NCI-H2029 (cell line): ENCODE measurements at regions not wholly inside any gene's neighbourhood (a gene's known extent, or its start where the extent isn't known, plus 50 kb on each side); places are given as distances from the start of the nearest gene placed in this dataset.

Experiments used
- DNase-seq: peaks from one replicate; lab custom pipeline; 2025; lab: John Stamatoyannopoulos, UW

DNA sequence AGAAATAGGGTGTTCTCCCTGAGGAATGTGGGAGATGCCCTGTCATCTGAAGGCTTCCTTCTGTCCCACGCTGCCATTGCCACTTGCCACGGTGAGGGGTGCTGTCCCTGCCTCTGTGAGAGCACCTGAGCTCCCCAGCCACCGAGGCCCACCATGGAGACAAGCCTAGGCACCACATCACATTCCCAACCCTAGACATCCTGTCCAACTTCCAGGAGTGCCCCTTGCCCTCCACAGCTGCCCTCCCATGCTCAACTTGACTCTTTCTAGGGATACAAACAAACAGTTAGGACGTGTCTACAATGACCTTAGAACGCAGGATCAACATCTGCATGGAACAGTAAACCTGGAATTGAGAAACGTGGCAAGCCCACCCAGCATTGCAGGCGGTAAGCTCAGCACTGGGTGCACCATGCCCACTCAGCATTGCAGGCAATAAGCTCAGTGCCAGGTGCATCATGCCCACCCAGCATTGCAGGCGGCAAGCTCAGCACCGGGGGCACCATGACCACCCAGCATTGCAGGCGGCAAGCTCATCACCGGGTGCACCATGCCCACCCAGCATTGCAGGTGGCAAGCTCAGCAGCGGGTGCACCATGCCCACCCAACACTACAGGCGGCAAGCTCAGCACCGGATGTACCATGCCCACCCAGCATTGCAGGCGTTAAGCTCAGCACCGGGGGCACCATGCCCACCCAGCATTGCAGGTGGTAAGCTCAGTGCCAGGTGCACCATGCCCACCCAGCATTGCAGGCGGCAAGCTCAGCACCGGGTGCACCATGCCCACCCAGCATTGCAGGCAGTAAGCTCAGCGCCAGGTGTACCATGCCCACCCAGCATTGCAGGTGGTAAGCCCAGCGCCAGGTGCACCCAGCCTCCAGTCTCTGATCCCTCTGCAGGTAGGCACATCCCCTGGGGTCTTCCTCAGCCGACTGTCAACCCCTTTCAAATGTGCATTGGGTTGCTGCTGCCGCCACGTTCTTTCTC lies 1463.9 kb downstream of the TBC1D22A start:
- no peak for DNase-seq

- DNase-seq: no peak
Observed at GRCh38 chr22:48224332-48224731, 1461.9 kb downstream of the TBC1D22A start.

DNA sequence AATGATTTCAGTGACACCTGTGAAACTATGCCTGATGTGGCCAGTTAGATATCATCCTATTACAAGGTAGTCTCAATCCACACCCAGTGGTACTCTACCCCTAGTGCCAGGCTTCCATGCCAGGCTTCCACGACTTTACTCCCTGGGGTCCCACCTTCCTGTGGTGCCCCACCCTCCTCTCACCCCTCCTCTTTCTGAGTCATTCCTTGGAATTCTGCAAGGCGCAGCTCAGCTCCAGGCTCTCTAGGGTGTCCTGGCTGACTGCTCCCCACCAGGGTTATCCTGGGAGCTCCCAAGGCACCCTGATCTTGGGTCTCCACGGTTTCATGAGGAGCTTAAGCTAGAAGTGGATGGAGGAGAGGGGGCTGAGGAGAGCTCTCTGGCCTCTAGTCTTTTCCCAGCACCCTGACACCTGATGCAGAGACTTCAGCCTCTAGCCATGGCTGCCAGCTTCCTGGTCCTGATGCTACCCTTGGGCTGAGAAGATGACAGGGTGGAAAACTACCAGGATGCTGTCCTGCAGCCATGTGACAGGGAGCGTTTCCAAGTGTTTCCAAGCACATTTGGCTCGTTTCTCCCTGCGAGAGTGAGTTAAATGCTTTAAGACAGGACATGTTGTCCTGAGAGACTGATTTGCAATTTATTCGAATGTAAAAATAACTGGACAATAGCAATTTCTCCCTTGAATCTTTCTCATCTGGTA lies 1461.2 kb downstream of the TBC1D22A start:
- no peak for DNase-seq

DNA sequence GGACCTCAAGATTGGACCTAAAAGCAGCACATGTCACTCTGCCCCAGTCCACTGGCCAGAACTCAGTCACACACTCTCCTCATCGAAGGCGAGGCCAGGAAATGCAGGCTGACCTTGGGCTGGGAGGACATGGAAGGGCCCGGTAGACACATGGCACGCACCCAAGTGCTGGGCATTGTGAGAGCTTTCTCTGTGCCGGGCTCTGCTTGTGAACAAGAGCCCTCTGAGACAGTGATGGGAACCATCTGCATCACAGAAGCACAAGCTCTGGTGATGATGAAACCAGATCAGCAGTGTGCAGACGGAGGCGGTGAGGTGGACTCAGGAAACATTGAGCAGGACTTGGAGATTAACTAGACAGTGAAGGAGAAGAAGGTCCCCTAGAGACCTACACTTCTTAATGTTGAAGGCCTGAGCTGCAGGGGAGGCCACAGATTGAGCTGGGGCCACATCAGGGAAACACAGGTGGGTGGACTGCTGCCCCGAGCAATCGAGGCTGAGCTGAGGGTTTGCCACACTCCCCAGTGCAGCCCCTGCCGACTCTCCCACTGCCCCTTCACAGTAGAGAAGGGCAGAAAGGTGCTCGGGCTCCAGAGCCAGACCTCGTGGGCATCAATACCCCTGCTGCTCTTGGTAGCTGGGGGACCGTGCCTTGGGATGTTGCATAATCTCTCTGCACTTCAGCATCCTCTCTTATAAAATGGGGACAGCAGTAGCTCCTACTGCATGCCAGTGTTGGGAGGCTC lies 1460.5 kb downstream of the TBC1D22A start:
- DNase-seq: no peak

- DNase-seq: no peak
Observed at GRCh38 chr22:48218889-48219420, 1456.5 kb downstream of the TBC1D22A start.

GRCh38 chr22:48217596-48217995 lies 1455.1 kb downstream of the TBC1D22A start:
- DNase-seq: no peak

DNA sequence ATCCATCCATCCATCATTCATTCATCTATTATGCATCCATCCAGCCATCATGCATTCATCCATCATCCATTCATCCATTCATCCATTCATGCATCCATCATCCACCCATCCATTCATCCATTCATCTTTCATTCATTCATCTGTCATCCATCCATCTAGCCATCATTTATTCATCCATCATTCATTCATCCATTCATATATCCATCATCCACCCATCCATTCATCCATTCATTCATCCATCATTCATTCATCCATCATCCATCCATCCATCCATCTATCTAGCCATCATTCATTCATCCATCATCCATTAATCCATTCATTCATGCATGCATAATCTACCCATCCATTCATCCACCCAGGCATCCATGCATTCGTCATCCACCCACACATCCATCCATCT lies 1450.3 kb downstream of the TBC1D22A start:
- DNase-seq: no peak

DNA sequence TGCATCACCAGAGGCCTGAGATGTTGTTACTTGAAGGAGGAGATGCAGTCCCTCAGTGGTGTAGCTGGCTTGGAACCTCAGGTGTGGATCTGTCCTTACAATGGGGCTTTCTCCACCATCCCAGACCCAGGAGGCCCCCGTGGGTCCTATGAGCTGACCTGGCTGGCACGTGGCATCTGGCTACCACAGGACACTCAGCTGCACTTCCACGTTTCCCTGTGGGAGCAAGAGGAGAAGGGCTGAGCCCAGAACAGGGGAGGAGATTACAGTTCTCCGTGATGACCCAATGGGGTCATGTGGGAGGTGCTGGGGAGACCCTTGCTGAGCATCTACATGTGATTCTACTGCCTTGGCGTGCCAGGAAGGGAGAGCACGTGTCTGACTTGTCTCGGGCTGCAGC lies 1448.4 kb downstream of the TBC1D22A start:
- DNase-seq: no peak

DNA sequence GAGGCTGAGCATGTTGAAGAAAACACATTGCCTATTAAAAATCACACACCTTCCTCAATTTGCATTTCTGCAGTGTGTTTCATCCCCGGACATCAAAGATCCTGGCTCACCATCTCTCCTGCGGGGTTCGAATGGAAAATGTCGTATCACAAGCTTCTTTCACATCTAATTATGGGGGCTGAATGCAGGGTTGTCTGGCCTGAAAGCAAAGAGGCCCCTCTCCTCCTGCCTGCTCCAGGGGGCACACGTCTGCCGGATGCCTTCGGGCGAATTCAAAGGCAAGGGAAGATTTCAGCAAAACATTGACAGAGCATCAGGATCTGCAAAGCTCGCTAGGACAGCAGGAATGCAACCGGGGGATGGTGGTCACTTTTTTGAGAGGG lies 1447.7 kb downstream of the TBC1D22A start:
- no peak for DNase-seq

DNA sequence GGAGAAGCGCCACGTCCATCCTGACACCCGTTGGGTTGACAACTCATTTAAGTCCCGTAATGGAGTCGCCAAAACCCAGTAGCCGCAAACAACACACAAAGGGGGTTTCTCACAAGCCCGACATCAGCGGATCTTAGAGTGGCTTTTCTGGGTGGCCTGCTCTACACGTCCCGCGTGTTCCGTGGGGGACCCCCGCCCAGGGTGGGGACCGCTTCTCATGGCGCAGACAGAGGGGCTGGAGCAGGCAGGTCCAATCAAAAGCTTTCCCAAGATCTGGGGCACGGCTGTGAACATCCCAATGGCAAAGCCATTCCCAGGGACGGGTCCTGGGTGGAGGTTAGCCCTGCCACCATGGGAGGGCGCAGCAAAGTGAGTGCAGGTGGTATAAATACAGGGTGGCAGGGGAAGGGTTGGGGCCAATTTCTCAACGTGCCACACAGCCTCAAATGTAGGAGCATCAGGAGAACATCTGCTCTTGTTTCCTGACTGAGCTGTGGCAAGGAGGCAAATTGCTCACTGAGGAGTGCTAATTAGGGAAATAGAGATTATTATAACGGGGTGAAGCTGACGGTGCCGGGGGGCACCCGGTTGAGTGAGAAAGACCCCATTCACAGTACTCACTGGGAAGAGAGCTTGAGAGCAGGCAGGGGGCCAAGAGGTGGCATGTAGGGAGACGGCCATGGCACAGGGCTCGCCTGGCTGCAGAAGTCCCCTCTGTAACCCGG lies 1447.2 kb downstream of the TBC1D22A start:
- no peak for DNase-seq

DNA sequence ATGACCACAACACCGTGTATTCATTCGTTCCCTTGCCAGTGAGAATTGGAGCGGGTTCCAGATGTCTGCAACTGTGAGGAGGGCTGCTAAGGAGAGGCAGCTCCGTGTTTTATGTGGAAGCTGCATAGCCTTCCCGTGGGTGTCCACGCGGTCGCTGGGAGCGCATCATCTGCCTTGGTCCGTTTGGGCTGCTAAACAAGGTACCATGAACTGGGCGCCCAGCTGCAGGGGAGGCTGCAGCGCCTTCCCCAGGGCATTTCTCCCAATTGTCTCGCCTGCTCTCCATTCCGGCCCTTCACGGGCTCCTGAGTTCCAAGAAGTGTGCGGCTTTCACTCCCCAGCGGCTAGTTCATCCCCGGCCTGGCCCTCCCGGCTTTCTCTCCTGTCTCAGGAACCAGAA lies 1446.4 kb downstream of the TBC1D22A start:
- DNase-seq: no peak

DNA sequence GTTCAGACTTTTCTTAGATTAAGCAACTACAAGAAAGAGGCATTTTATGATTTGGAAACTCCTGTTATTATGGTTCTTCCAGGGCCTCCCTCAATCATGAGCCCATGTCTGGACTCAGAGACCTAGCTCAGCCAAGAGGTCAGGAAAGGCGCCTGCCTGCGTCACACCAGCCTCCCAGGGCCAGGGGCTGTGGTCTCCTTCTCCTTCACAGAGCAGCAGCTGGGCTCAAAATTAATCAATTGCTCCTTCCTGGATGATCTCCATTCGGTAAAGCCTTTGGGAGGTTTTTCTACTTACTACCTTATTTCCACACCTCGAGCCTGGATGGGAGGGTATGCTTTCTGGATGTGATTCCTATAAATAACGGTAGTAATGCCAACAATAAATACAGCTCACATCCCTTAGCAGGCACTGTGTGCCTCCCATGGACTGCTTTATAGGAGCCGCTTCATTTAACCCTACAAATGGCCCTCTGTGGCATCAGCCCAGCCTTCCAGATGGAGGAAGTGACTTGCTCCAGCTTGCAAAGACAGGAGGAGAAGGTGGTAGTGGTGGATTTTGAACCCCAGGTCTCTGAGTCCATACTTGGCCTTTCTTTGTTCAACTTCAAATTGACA lies 1445.6 kb downstream of the TBC1D22A start:
- no peak for DNase-seq

GRCh38 chr22:48205790-48206189 lies 1443.3 kb downstream of the TBC1D22A start:
- DNase-seq: no peak

- DNase-seq: no peak
Observed at GRCh38 chr22:48205161-48205560, 1442.7 kb downstream of the TBC1D22A start.

DNA sequence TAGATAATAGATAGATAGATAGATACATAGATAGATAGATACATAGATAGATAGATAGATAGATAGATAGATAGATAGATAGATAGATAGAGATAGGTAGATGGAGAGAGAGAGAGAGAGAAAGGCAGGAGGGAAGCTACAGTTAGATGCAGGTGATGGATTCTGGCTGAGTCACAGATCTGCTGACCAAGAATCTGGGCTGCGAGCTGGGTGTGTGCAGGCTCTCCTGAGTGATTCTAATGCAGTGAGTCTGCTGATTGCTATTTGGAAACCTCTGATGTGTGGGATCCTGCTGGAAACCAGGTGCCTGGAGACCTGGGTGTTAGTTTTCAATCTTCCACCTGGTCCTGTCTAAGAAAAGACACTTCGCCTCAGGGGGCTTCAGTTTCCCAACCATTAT lies 1441.8 kb downstream of the TBC1D22A start:
- DNase-seq: no peak

DNA sequence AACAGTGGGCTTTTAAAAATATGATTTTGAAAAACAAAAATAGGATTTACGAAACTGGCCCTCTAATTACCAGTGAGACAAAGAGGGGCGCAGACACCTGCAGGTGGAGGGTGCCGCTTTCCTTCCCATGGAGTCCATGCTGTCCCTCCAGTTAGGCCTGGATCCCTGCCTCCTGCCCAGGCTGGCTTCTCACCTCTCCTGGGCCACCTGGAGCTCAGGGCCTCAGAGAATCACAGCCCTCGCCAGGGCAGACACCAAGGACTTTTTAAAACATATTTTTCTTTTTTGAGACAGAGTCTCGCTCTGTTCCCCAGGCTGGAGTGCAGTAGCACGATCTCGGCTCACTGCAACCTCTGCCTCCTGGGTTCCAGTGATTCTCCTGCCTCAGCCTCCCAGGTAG lies 1437.2 kb downstream of the TBC1D22A start:
- DNase-seq: no peak

DNA sequence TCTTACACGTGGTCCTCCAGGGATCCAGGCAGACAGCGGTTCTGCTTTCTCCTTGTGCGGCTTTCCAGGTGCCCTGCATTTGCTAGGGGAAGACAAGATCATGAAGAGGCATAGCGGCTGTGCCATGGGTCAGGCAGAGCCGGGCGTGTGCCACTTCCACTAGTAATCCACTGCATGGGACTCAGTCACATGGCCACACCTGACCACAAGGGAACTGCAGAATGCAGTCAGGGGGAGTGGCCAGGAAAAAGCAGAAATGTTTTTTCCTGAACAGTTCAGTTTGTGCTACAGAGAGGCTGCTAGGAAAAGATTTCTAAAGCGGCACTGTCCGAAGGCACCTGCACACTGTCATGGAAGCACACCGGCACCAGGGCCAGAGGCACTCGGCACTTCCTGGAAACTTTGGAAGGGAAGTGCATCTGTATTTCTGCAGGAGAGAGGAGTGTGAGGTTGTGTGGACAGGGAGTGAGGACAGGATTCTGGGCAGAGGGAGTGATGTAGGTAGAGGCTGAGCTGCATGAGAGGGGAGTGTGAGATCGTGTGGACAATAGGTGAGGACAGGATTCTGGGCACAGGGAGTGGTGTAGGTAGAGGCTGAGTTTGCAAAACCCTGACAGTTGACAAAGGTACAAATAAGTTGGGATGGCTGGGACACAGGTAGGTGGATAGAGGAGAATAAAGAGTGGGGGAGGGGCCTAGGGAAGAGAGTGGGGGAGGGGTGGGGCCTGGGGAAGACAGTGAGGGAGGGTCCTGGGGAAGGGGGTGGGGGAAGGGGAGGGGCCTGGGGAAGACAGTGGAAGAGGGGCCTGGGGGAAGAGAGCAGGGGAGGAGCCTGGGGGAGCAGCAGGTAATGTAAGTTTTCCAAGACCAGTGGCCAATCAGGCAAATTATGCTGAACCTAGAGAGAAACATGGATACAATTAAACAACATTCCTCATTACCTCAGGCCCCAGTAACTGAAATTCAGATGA lies 1436.3 kb downstream of the TBC1D22A start:
- no peak for DNase-seq

DNA sequence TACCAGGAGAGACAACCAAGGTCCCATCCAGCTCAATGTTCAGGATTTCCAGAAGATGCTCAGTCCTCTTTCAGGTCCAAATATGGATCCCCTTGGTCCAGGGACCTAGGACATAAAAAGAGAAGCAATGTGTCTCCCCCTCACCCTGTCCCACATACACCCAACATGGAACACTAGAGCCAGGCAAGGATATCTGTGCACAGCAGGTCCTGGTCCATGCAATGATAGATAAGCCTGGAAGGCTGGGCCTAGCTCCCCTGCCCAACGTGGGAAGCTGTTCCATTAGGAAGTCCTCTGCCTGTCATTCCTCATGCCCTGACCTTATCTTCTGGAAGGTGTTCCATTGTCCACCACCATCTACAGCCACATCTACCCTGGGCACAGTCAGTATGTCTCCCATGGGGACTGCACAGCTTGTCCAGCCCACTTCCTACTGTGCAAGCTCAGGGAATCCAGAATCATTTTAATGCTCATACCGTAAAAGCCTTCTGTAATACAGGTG lies 1434.8 kb downstream of the TBC1D22A start:
- DNase-seq: no peak

DNA sequence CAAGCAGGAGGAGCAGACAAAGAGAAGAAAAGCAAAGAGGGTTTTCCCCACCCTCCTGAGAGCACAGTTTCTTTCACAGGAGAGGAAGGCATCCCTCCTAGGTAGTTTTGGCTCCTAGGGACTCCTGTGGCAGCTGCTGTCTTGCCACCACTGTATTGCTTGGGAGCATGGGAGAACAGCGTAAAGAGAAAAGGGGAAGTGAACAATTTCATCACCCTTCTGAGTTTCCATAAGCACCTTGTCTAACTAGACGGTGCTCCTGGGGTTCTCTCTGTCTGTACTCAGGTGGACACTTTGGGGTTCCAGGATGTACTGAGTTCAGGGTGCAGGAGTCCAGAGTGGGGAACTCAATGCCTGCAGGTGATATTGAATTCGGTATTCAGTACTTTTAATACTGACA lies 1430.5 kb downstream of the TBC1D22A start:
- no peak for DNase-seq

DNA sequence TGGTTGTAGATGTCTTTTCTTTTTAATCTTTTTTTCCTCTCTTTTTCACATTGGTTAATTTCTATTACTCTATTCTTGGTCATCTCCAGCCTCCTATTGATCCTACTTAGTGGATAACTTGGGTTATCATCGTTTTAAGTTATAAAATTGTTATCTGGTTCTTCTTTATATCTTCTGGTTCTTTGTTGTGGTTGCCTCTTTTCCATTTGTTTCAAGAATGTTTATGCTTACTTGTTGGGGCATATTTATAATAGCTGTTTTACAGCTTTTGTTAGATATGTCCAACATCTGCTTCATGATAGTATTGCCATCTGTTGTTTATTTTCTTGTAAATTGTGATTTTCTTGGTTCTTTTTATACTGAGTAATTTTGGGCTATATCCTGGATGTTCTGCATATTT lies 1429.6 kb downstream of the TBC1D22A start:
- no peak for DNase-seq
